ENCODE measurements at regions not wholly inside any gene's neighbourhood (a gene's known extent, or its start where the extent isn't known, plus 50 kb on each side); places are given as distances from the start of the nearest gene placed in this dataset.

- Mint-ChIP-seq H3K27ac (no peak overlapping the region), H3K4me1 (no peaks in the 10 kb centered on the region)
- 85% methylated on average over 2 of the region's 2 CpGs; no CpG with 5 or more reads in 1 of the 2 experiments for WGBS, 2 experiments (ENCODE audit: insufficient coverage in 1 of 2, insufficient read length in 1 of 2)
These were observed 244.2 kb upstream of the F9 start for GRCh38 chrX:139286342-139286741.

GRCh38 chrX:139267851-139268250 lies 262.7 kb upstream of the F9 start:
- no peak overlapping the region for H3K4me3 ChIP-seq (ENCODE audit: low read length)
- no peak overlapping the region for H3K27ac ChIP-seq (ENCODE audit: low read depth, low read length)
- WGBS, 2 experiments (ENCODE audit: insufficient coverage in 1 of 2, insufficient read length in 1 of 2): 100% methylated on average over 1 to 2 of the region's 3 CpGs
- Mint-ChIP-seq H3K27ac (no peak overlapping the region), H3K9me3 (no peaks in the 10 kb centered on the region), H3K36me3 (ENCODE audit: low read depth) (no peaks in the 10 kb centered on the region), H3K27me3 (ENCODE audit: insufficient read depth) (no peaks in the 10 kb centered on the region), H3K4me1 (peaks cover 5% of the 10 kb centered on the region), H3K4me3 (no peak overlapping the region)
- no peak overlapping the region for H3K9ac ChIP-seq (ENCODE audit: extremely low read depth, low read length, poor library complexity, severe bottlenecking)
- no peak for TF ChIP-seq CTCF (conservative IDR thresholded peaks at IDR 0.05)
- no peaks in the 10 kb centered on the region for H3K4me1 ChIP-seq (ENCODE audit: control insufficient read depth, insufficient read depth, low read length)
- no peaks in the 10 kb centered on the region for H3K27me3 ChIP-seq (ENCODE audit: control insufficient read depth, insufficient read depth, low read length, poor library complexity, severe bottlenecking)
- no peaks in the 10 kb centered on the region for H3K9me3 ChIP-seq (ENCODE audit: control insufficient read depth, low read length)
- no peaks in the 10 kb centered on the region for H3K36me3 ChIP-seq (ENCODE audit: control insufficient read depth, insufficient read depth, low read length)
- DNase-seq: no peak

More at GRCh38 chrX:139286342-139286741, 244.2 kb upstream of the F9 start:
- H3K36me3 Mint-ChIP-seq (ENCODE audit: low read depth): no peaks in the 10 kb centered on the region
- Histone ChIP-seq H3K27ac (ENCODE audit: low read depth, low read length) (no peak overlapping the region), H3K4me3 (ENCODE audit: low read length) (no peak overlapping the region), H3K9ac (ENCODE audit: extremely low read depth, low read length, poor library complexity, severe bottlenecking) (no peak overlapping the region), H3K27me3 (ENCODE audit: control insufficient read depth, insufficient read depth, low read length, poor library complexity, severe bottlenecking) (no peaks in the 10 kb centered on the region), H3K9me3 (ENCODE audit: control insufficient read depth, low read length) (no peaks in the 10 kb centered on the region), H3K36me3 (ENCODE audit: control insufficient read depth, insufficient read depth, low read length) (no peaks in the 10 kb centered on the region), H3K4me1 (ENCODE audit: control insufficient read depth, insufficient read depth, low read length) (no peaks in the 10 kb centered on the region)
- no peaks in the 10 kb centered on the region for H3K27me3 Mint-ChIP-seq (ENCODE audit: insufficient read depth)
- no peak overlapping the region for H3K4me3 Mint-ChIP-seq
- TF ChIP-seq CTCF (conservative IDR thresholded peaks at IDR 0.05): no peak
- DNase-seq: no peak
- peaks cover 19% of the 10 kb centered on the region for H3K9me3 Mint-ChIP-seq

DNA sequence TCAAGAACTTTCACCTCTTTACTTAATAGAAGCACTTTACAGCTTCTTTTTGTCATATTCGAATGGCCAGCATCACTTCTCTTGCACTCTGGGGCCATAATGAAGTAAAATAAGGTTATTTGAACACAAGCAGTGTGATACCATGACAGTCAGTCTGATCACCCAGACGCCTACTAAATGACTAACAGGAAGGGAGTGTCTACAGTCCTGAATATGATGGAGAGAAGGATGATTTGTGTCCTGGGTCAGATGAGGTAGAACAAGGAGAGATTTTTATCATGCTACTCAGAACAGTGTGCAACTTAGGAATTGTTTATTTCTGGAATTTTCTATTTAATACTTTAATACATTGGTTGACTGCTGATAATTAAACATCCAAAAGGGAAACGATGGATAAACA lies 284.2 kb upstream of the F9 start:
- H3K27ac Mint-ChIP-seq: no peak overlapping the region
- Histone ChIP-seq H3K4me3 (ENCODE audit: low read length) (no peak overlapping the region), H3K9ac (ENCODE audit: extremely low read depth, low read length, poor library complexity, severe bottlenecking) (no peak overlapping the region), H3K27me3 (ENCODE audit: control insufficient read depth, insufficient read depth, low read length, poor library complexity, severe bottlenecking) (no peaks in the 10 kb centered on the region), H3K9me3 (ENCODE audit: control insufficient read depth, low read length) (no peaks in the 10 kb centered on the region), H3K27ac (ENCODE audit: low read depth, low read length) (no peak overlapping the region), H3K4me1 (ENCODE audit: control insufficient read depth, insufficient read depth, low read length) (no peaks in the 10 kb centered on the region), H3K36me3 (ENCODE audit: control insufficient read depth, insufficient read depth, low read length) (no peaks in the 10 kb centered on the region)
- H3K27me3 Mint-ChIP-seq (ENCODE audit: insufficient read depth): peaks cover 3% of the 10 kb centered on the region
- 83 to 100% methylated on average over 1 to 2 of the region's 3 CpGs for WGBS, 2 experiments (ENCODE audit: insufficient coverage in 1 of 2, insufficient read length in 1 of 2)
- no peak for TF ChIP-seq CTCF (conservative IDR thresholded peaks at IDR 0.05)
- peaks cover 9% of the 10 kb centered on the region for H3K9me3 Mint-ChIP-seq
- H3K36me3 Mint-ChIP-seq (ENCODE audit: low read depth): no peaks in the 10 kb centered on the region
- no peaks in the 10 kb centered on the region for H3K4me1 Mint-ChIP-seq
- no peak overlapping the region for H3K4me3 Mint-ChIP-seq
- DNase-seq: no peak

Measured in endodermal cell (in vitro differentiated cells).